ENCODE measurements at regions not wholly inside any gene's neighbourhood (a gene's known extent, or its start where the extent isn't known, plus 50 kb on each side); places are given as distances from the start of the nearest gene placed in this dataset.

GRCh38 chr11:116187026-116187425, 585.8 kb downstream of the BUD13 start:
- no peak for TF ChIP-seq CTCF (IDR thresholded peaks at IDR 0.05; ENCODE audit: insufficient read depth, low read length, poor library complexity, severe bottlenecking)

GRCh38 chr11:116185551-116185950, 587.2 kb downstream of the BUD13 start:
- Histone ChIP-seq H3K27me3 (replicated peaks; ENCODE audit: control insufficient read depth, insufficient read depth, low read length) (0 out of 2 replicates have a peak, but pooled peaks cover 2% of the 10 kb centered on the region), H3K4me3 (replicated peaks; ENCODE audit: low read depth, low read length) (no peak overlapping the region)
- DNase-seq (ENCODE audit: extremely low read depth, insufficient read length), result no peak

More at GRCh38 chr11:116187026-116187425, 585.8 kb downstream of the BUD13 start:
- DNase-seq (ENCODE audit: extremely low read depth, insufficient read length), result no peak
- Histone ChIP-seq H3K4me3 (replicated peaks; ENCODE audit: low read depth, low read length) (no peak overlapping the region), H3K27me3 (replicated peaks; ENCODE audit: control insufficient read depth, insufficient read depth, low read length) (peaks cover 2% of the 10 kb centered on the region; the same call in 1 of the 2 replicates), H3K36me3 (ENCODE audit: control insufficient read depth, insufficient read depth, low read length) (no peaks in the 10 kb centered on the region)

GRCh38 chr11:116184763-116185162, 588.0 kb downstream of the BUD13 start:
- H3K36me3 ChIP-seq (ENCODE audit: control insufficient read depth, insufficient read depth, low read length), result no peaks in the 10 kb centered on the region
- no peak for TF ChIP-seq CTCF (IDR thresholded peaks at IDR 0.05; ENCODE audit: insufficient read depth, low read length, poor library complexity, severe bottlenecking)
- DNase-seq (ENCODE audit: extremely low read depth, insufficient read length), result no peak
- 0 out of 2 replicates have a peak, but pooled peaks cover 2% of the 10 kb centered on the region for H3K27me3 ChIP-seq (replicated peaks; ENCODE audit: control insufficient read depth, insufficient read depth, low read length)
- no peak overlapping the region for H3K4me3 ChIP-seq (replicated peaks; ENCODE audit: low read depth, low read length)

More at GRCh38 chr11:116185551-116185950, 587.2 kb downstream of the BUD13 start:
- TF ChIP-seq CTCF (IDR thresholded peaks at IDR 0.05; ENCODE audit: insufficient read depth, low read length, poor library complexity, severe bottlenecking), result no peak
- H3K36me3 ChIP-seq (ENCODE audit: control insufficient read depth, insufficient read depth, low read length), result no peaks in the 10 kb centered on the region

- Histone ChIP-seq H3K36me3 (ENCODE audit: control insufficient read depth, insufficient read depth, low read length) (no peaks in the 10 kb centered on the region), H3K27me3 (replicated peaks; ENCODE audit: control insufficient read depth, insufficient read depth, low read length) (0 out of 2 replicates have a peak, but pooled peaks cover 2% of the 10 kb centered on the region), H3K4me3 (replicated peaks; ENCODE audit: low read depth, low read length) (no peak overlapping the region)
- no peak for TF ChIP-seq CTCF (IDR thresholded peaks at IDR 0.05; ENCODE audit: insufficient read depth, low read length, poor library complexity, severe bottlenecking)
- no peak for DNase-seq (ENCODE audit: extremely low read depth, insufficient read length)
These were observed 590.3 kb downstream of the BUD13 start for GRCh38 chr11:116182356-116182966.

GRCh38 chr11:116180806-116181600, 591.8 kb downstream of the BUD13 start:
- TF ChIP-seq CTCF (IDR thresholded peaks at IDR 0.05; ENCODE audit: insufficient read depth, low read length, poor library complexity, severe bottlenecking), result no peak
- no peak for DNase-seq (ENCODE audit: extremely low read depth, insufficient read length)
- Histone ChIP-seq H3K36me3 (ENCODE audit: control insufficient read depth, insufficient read depth, low read length) (no peaks in the 10 kb centered on the region), H3K4me3 (replicated peaks; ENCODE audit: low read depth, low read length) (no peak overlapping the region), H3K27me3 (replicated peaks; ENCODE audit: control insufficient read depth, insufficient read depth, low read length) (0 out of 2 replicates have a peak, but pooled peaks cover 2% of the 10 kb centered on the region)
